ENCODE measurements at regions not wholly inside any gene's neighbourhood (a gene's known extent, or its start where the extent isn't known, plus 50 kb on each side); places are given as distances from the start of the nearest gene placed in this dataset.

- no peak for TF ChIP-seq CTCF (IDR thresholded peaks at IDR 0.05)
- no peak for TF ChIP-seq POLR2A (IDR thresholded peaks at IDR 0.05)
- no peaks in the 10 kb centered on the region for H3K4me1 ChIP-seq
- no peak for DNase-seq
- no peaks in the 10 kb centered on the region for H3K36me3 ChIP-seq
- 52 to 68% methylated on average over 3 of the region's 3 CpGs for WGBS, 2 donors
- no peaks in the 10 kb centered on the region for H3K9me3 ChIP-seq
- intact Hi-C loops (cut with DNase I), result no loop called here
- no peak overlapping the region for H3K27ac ChIP-seq
- no peaks in the 10 kb centered on the region for H3K27me3 ChIP-seq
- H3K4me3 ChIP-seq (replicated peaks in 1 of 3), result no peak overlapping the region
Observed at GRCh38 chr2:4420032-4420431, 716.7 kb downstream of the DCDC2C start.

GRCh38 chr2:4424153-4424552 lies 720.8 kb downstream of the DCDC2C start:
- intact Hi-C loops (cut with DNase I), result no loop called here
- Histone ChIP-seq H3K4me3 (replicated peaks in 1 of 3) (no peak overlapping the region), H3K27ac (no peak overlapping the region), H3K4me1 (no peaks in the 10 kb centered on the region), H3K27me3 (no peaks in the 10 kb centered on the region), H3K9me3 (no peaks in the 10 kb centered on the region), H3K36me3 (no peaks in the 10 kb centered on the region)
- TF ChIP-seq CTCF (IDR thresholded peaks at IDR 0.05) (no peak), POLR2A (IDR thresholded peaks at IDR 0.05) (no peak)
- no peak for DNase-seq
- 90 to 93% methylated on average over 6 of the region's 6 CpGs for WGBS, 2 donors

GRCh38 chr2:4427083-4427482 lies 723.7 kb downstream of the DCDC2C start:
- intact Hi-C loops (cut with DNase I), result no loop called here
- Histone ChIP-seq H3K36me3 (no peaks in the 10 kb centered on the region), H3K27ac (no peak overlapping the region), H3K4me3 (replicated peaks in 1 of 3) (no peak overlapping the region), H3K27me3 (no peaks in the 10 kb centered on the region), H3K9me3 (no peaks in the 10 kb centered on the region), H3K4me1 (no peaks in the 10 kb centered on the region)
- TF ChIP-seq POLR2A (IDR thresholded peaks at IDR 0.05) (no peak), CTCF (IDR thresholded peaks at IDR 0.05) (no peak)
- DNase-seq, result no peak
- WGBS, 2 donors, result 69 to 83% methylated on average over 5 of the region's 5 CpGs

GRCh38 chr2:4445821-4446220 lies 742.4 kb downstream of the DCDC2C start:
- 75% methylated on average over 8 of the region's 8 CpGs for WGBS, 2 donors
- Histone ChIP-seq H3K4me3 (replicated peaks in 1 of 3) (no peak overlapping the region), H3K27me3 (no peaks in the 10 kb centered on the region), H3K36me3 (no peaks in the 10 kb centered on the region), H3K4me1 (no peaks in the 10 kb centered on the region), H3K9me3 (no peaks in the 10 kb centered on the region), H3K27ac (no peak overlapping the region)
- DNase-seq, result no peak
- intact Hi-C loops (cut with DNase I), result no loop called here
- no peak for TF ChIP-seq CTCF (IDR thresholded peaks at IDR 0.05)
- TF ChIP-seq POLR2A (IDR thresholded peaks at IDR 0.05), result no peak

GRCh38 chr2:4454907-4455306 lies 751.5 kb downstream of the DCDC2C start:
- DNase-seq, result no peak
- intact Hi-C loops (cut with DNase I), result no loop called here
- Histone ChIP-seq H3K36me3 (no peaks in the 10 kb centered on the region), H3K27me3 (no peaks in the 10 kb centered on the region), H3K4me3 (replicated peaks in 1 of 3) (no peak overlapping the region), H3K9me3 (no peaks in the 10 kb centered on the region), H3K4me1 (no peaks in the 10 kb centered on the region), H3K27ac (no peak overlapping the region)
- TF ChIP-seq CTCF (IDR thresholded peaks at IDR 0.05), result no peak
- TF ChIP-seq POLR2A (IDR thresholded peaks at IDR 0.05), result no peak
- 94 to 97% methylated on average over 6 of the region's 6 CpGs for WGBS, 2 donors

Data from thyroid gland (tissue), 4 donors.